ENCODE measurements at regions not wholly inside any gene's neighbourhood (a gene's known extent, or its start where the extent isn't known, plus 50 kb on each side); places are given as distances from the start of the nearest gene placed in this dataset.

DNA sequence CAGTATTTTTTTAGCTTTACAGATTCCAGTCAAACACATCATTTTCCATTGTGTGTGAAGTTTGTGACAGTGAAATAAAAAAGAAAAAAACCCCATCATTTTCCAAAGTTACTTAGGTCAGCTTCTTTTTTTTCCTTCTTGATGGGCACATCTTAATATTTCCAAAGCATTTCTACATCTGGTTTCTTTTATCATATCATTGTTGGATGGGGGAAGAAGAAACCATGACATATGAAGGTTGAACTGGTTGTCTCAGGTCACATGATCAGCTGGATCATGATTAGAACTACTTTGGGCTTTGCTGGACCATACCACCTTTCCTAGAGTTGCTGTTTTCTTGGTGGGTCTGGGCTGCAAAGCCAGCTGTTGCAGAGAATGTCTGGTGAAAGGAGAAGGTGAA, 59.8 kb downstream of the FOS start:
- Mint-ChIP-seq H3K36me3 (ENCODE audit: insufficient read depth in 1 of 3, low read depth in 3 of 3) (peaks cover 1 to 4% (median 2%) of the 10 kb centered on the region in 3 experiments; a peak in 3 of 7 replicates), H3K4me3 (no peak overlapping the region), H3K9me3 (peaks cover 15 to 16% of the 10 kb centered on the region in 2 experiments), H3K4me1 (peaks cover 10 to 12% of the 10 kb centered on the region in 2 experiments), H3K27me3 (ENCODE audit: low read depth) (peaks cover 4% of the 10 kb centered on the region), H3K27ac (no peak overlapping the region)
- Histone ChIP-seq H3K14ac (ENCODE audit: insufficient read depth, low read length) (no peak overlapping the region), H3K18ac (ENCODE audit: insufficient read length, low read depth, low read length) (no peak overlapping the region), H3T11ph (ENCODE audit: low read length) (no peak overlapping the region), H3K27ac (ENCODE audit: insufficient read length, low read depth, low read length) (no peak overlapping the region), H3K4me2 (ENCODE audit: insufficient read depth, insufficient read length, low read length) (no peak overlapping the region), H3K27me3 (ENCODE audit: insufficient read depth, low read length) (no peaks in the 10 kb centered on the region), H4K20me1 (ENCODE audit: control insufficient read depth, insufficient read depth, insufficient read length) (no peaks in the 10 kb centered on the region), H2BK15ac (ENCODE audit: low read depth, low read length) (no peak overlapping the region), H2BK20ac (ENCODE audit: low read depth, low read length, poor library complexity, severe bottlenecking) (no peak overlapping the region), H3K23ac (ENCODE audit: insufficient read length, low read depth, low read length) (no peak overlapping the region), H3K4ac (ENCODE audit: low read depth, low read length) (no peak overlapping the region), H2BK120ac (ENCODE audit: low read depth, low read length, poor library complexity, severe bottlenecking) (no peak overlapping the region), H3K79me2 (ENCODE audit: insufficient read depth, low read length) (no peaks in the 10 kb centered on the region), H2BK5ac (ENCODE audit: insufficient read length, low read length) (no peak overlapping the region), H3K9ac (ENCODE audit: extremely low read depth, insufficient read length, low read length) (no peak overlapping the region), H2AK5ac (ENCODE audit: insufficient read length, low read length) (no peak overlapping the region), H2BK12ac (ENCODE audit: insufficient read length, low read depth, low read length) (no peak overlapping the region), H2AFZ (ENCODE audit: low read length) (no peak overlapping the region), H3K79me1 (ENCODE audit: insufficient read depth, low read depth, low read length, poor library complexity, severe bottlenecking) (no peaks in the 10 kb centered on the region), H3K56ac (ENCODE audit: insufficient read length, low read depth, low read length) (no peak overlapping the region), H3K4me1 (ENCODE audit: insufficient read depth, low read length) (no peaks in the 10 kb centered on the region), H4K8ac (replicated peaks; ENCODE audit: insufficient read length, low read depth, low read length) (no peak overlapping the region), H4K91ac (ENCODE audit: insufficient read length, low read depth, low read length) (no peak overlapping the region), H3K9me3 (ENCODE audit: control insufficient read depth, low read depth, low read length) (no peaks in the 10 kb centered on the region), H4K5ac (ENCODE audit: insufficient read length, low read depth, low read length) (no peak overlapping the region), H3K23me2 (ENCODE audit: insufficient read length, low read depth, low read length, poor library complexity, severe bottlenecking) (no peaks in the 10 kb centered on the region)
- TF ChIP-seq, protein P1, sequence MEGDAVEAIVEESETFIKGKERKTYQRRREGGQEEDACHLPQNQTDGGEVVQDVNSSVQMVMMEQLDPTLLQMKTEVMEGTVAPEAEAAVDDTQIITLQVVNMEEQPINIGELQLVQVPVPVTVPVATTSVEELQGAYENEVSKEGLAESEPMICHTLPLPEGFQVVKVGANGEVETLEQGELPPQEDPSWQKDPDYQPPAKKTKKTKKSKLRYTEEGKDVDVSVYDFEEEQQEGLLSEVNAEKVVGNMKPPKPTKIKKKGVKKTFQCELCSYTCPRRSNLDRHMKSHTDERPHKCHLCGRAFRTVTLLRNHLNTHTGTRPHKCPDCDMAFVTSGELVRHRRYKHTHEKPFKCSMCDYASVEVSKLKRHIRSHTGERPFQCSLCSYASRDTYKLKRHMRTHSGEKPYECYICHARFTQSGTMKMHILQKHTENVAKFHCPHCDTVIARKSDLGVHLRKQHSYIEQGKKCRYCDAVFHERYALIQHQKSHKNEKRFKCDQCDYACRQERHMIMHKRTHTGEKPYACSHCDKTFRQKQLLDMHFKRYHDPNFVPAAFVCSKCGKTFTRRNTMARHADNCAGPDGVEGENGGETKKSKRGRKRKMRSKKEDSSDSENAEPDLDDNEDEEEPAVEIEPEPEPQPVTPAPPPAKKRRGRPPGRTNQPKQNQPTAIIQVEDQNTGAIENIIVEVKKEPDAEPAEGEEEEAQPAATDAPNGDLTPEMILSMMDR (conservative IDR thresholded peaks at IDR 0.05): no peak
- DNase-seq: no peak

Data from H9 (cell line).